Transverse colon (tissue), 4 donors: ENCODE measurements at regions not wholly inside any gene's neighbourhood (a gene's known extent, or its start where the extent isn't known, plus 50 kb on each side); places are given as distances from the start of the nearest gene placed in this dataset.

Experiments used
- DNase-seq: peaks from one replicate; pipeline ENCODE4 v3.0.0-alpha.2; 2019
- H3K27ac ChIP-seq, 4 donors: fragments of 200-600 bp; sonication (generic); 2 replicates each; pipeline ENCODE4 v1.5.1; 2016 to 2018; ENCODE audit warnings: inconsistent platforms in 4 of 4
- H3K27me3 ChIP-seq: fragments of 200-600 bp; sonication (generic); 2 replicates; pipeline ENCODE4 v1.5.1; 2017; ENCODE audit warnings: inconsistent platforms
- H3K36me3 ChIP-seq, 4 donors: fragments of 200-600 bp; sonication (generic); 2 replicates each; pipeline ENCODE4 v1.5.1; 2017 to 2019; ENCODE audit warnings: inconsistent platforms in 4 of 4
- H3K4me1 ChIP-seq, 4 donors: fragments of 200-600 bp; sonication (generic); 2 replicates each; pipeline ENCODE4 v1.5.1; 2017 to 2020; ENCODE audit warnings: inconsistent platforms in 4 of 4
- H3K4me3 ChIP-seq, 4 donors: fragments of 200-600 bp; sonication (generic); 1 replicate in 1 of 4; 2 replicates in 3 of 4; pipeline versions ENCODE4 v1.5.1 to v1.6.1; 2017 to 2019; ENCODE audit warnings: inconsistent platforms in 4 of 4
- H3K9me3 ChIP-seq, 2 donors: fragments of 200-600 bp; sonication (generic); 2 replicates each; pipeline ENCODE4 v1.5.1; 2017 to 2019; ENCODE audit warnings: inconsistent platforms in 2 of 2
- EP300 ChIP-seq: sonication (generic); formaldehyde crosslinking; IDR thresholded peaks from one replicate; pipeline ENCODE4 v1.6.1; 2017; ENCODE audit warnings: antibody characterized with exemption, low read depth
- POLR2A ChIP-seq: fragments of 450-650 bp; IDR thresholded peaks from one replicate; pipeline ENCODE4 v1.6.1; 2016; ENCODE audit warnings: antibody characterized with exemption, mild to moderate bottlenecking, moderate library complexity
- POLR2AphosphoS5 ChIP-seq, 3 donors: sonication (generic); formaldehyde crosslinking; IDR thresholded peaks; one replicate each; pipeline ENCODE4 v1.6.1; 2016; ENCODE audit warnings: antibody characterized with exemption in 3 of 3
- WGBS, 2 donors: methylation state at CpG; one replicate each; pipeline ENCODE4 v1.1.5; 2018; ENCODE audit warnings: low coverage in 1 of 2; 5-methylcytosine and 5-hydroxymethylcytosine counted together
- in situ Hi-C, 4 donors: fragments of 200-750 bp; cut with MboI; loops; one replicate each; pipeline versions ENCODE4 v1.15.0 to v1.15.1; 2017; ENCODE audit warnings: low sequenced_read_pairs in 3 of 4, low pct_ligation_motif_present in 1 of 4, low pct_unique_long_range_greater_than_20kb in 1 of 4
- intact Hi-C: fragments of 100-400 bp; cut with DNase I; formaldehyde crosslinking; loops from one replicate; pipeline ENCODE4 v1.15.1; 2023; ENCODE audit warnings: low total_unique reads
- TF ChIP-seq, protein P1 (sequence below), 5 experiments: fragments of 200-600 bp in 3 of 5; fragments of 450-650 bp in 2 of 5; sonication (generic) in 3 of 5; IDR thresholded peaks; 1 replicate in 2 of 5; 2 replicates in 3 of 5; pipeline ENCODE4 v1.5.1; 2016 to 2017; ENCODE audit warnings: antibody characterized with exemption in 5 of 5, inconsistent platforms in 3 of 5, mild to moderate bottlenecking in 2 of 5, moderate library complexity in 1 of 5

DNA sequence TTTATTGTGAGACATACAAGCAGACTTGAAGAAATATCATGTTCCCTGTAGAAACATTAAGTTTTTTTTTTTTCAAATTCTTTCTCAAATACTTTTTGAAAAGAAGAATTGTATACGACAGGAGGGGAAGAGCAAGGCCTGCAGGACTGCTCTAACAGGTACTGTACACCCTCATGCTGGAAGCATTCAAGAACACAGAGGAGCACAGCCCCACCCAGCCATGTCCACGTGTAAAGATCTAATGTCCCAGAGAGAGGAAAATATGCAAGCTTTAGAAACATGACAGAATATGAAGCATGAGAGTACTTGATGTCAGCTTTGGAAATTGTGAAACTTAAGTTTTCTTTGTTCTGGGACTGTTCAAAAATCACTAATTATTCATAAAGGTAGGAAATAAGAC is 191.6 kb downstream of the TTC32 start:
- TF ChIP-seq POLR2A, result no peak
- TF ChIP-seq, protein P1, sequence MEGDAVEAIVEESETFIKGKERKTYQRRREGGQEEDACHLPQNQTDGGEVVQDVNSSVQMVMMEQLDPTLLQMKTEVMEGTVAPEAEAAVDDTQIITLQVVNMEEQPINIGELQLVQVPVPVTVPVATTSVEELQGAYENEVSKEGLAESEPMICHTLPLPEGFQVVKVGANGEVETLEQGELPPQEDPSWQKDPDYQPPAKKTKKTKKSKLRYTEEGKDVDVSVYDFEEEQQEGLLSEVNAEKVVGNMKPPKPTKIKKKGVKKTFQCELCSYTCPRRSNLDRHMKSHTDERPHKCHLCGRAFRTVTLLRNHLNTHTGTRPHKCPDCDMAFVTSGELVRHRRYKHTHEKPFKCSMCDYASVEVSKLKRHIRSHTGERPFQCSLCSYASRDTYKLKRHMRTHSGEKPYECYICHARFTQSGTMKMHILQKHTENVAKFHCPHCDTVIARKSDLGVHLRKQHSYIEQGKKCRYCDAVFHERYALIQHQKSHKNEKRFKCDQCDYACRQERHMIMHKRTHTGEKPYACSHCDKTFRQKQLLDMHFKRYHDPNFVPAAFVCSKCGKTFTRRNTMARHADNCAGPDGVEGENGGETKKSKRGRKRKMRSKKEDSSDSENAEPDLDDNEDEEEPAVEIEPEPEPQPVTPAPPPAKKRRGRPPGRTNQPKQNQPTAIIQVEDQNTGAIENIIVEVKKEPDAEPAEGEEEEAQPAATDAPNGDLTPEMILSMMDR (IDR thresholded peaks at IDR 0.05), result no peak
- TF ChIP-seq POLR2AphosphoS5 (IDR thresholded peaks at IDR 0.05), result no peak
- TF ChIP-seq EP300, result no peak
- no peak for DNase-seq
- H3K27me3 ChIP-seq, result no peaks in the 10 kb centered on the region
- WGBS, 2 donors, result 63 to 72% methylated on average over 2 of the region's 2 CpGs
- H3K4me1 ChIP-seq, result peaks cover 0 to 3% (median 0%) of the 10 kb centered on the region in 4 donors
- in situ Hi-C loops, result no loop called here
- intact Hi-C loops, result no loop called here
- no peaks in the 10 kb centered on the region for H3K36me3 ChIP-seq
- H3K9me3 ChIP-seq, result no peaks in the 10 kb centered on the region
- no peak overlapping the region for H3K4me3 ChIP-seq
- H3K27ac ChIP-seq, result no peak overlapping the region

DNA sequence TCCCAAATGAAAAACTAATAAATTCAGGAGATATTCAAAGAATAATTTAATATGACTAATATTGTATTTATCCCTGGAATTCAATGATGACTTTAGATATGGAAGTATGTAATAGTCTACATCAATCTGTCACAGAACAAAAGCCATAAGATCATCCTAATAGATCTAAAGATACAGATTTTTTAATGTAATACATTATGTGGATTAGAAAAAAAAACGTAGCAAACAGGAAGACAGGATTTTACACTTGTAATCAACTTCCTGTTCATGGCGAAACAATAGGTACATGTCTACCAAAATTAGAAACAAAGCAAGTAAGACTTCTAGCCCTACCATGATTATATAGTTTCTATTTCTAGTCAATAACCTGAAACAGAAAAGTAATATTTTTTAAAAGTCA is 192.2 kb downstream of the TTC32 start:
- Histone ChIP-seq H3K4me1 (peaks cover 0 to 3% (median 0%) of the 10 kb centered on the region in 4 donors), H3K9me3 (no peaks in the 10 kb centered on the region), H3K4me3 (no peak overlapping the region), H3K36me3 (no peaks in the 10 kb centered on the region), H3K27me3 (no peaks in the 10 kb centered on the region), H3K27ac (no peak overlapping the region)
- intact Hi-C loops, result no loop called here
- TF ChIP-seq POLR2A (no peak), EP300 (no peak), POLR2AphosphoS5 (IDR thresholded peaks at IDR 0.05) (no peak)
- TF ChIP-seq, protein P1 (IDR thresholded peaks at IDR 0.05), result no peak
- WGBS, 2 donors, result 51 to 56% methylated on average over 2 of the region's 2 CpGs
- in situ Hi-C loops, result no loop called here
- no peak for DNase-seq

DNA sequence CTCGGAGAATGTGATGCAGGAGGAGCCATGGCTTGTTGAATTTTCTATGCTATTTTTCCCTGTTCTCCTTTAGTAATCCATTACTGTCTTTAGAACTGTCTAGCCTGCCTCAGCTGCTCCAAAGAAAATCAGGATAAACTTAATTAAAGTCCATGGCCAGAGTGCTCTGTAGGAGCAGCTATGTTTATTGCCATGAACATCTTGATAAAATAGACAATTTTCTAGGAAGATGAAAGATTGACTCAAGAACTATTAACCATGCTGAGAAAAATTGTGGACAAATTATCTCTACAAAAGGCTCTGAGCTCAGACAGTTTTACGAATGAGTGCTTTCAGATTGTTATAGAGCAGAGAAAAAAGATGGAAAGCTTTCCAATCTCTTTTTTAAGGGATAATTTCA is 193.0 kb downstream of the TTC32 start:
- WGBS, 2 donors, result 79 to 93% methylated on average over 2 of the region's 2 CpGs
- DNase-seq, result no peak
- H3K27me3 ChIP-seq, result no peaks in the 10 kb centered on the region
- H3K4me1 ChIP-seq, result peaks cover 0 to 3% (median 0%) of the 10 kb centered on the region in 4 donors
- TF ChIP-seq EP300 (no peak), POLR2A (no peak), POLR2AphosphoS5 (IDR thresholded peaks at IDR 0.05) (no peak)
- TF ChIP-seq, protein P1 (IDR thresholded peaks at IDR 0.05), result no peak
- no peak overlapping the region for H3K4me3 ChIP-seq
- in situ Hi-C loops, result no loop called here
- H3K9me3 ChIP-seq, result no peaks in the 10 kb centered on the region
- H3K36me3 ChIP-seq, result no peaks in the 10 kb centered on the region
- no peak overlapping the region for H3K27ac ChIP-seq
- intact Hi-C loops, result no loop called here

DNA sequence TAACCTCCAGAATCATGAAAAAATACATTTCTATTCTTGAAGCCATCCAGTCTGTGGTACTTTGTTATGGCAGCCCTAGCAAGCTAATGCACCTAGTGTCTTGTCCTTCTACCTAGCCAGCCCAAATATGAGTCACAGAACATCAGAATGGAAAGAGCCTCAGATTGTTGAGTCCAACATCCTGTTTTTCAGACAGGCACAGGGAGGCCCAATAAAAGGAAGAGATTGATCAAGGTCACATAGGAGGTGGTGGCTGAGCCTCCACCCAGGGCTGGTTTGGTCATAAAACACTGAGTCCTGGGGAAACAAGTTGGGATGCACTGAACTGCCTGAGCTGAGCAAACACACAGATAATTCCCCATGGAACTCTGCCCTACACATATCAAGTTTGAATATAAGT is 195.5 kb downstream of the TTC32 start:
- no peak overlapping the region for H3K4me3 ChIP-seq
- in situ Hi-C loops, result no loop called here
- no peaks in the 10 kb centered on the region for H3K27me3 ChIP-seq
- intact Hi-C loops, result no loop called here
- TF ChIP-seq, protein P1 (IDR thresholded peaks at IDR 0.05), result no peak
- TF ChIP-seq EP300 (no peak), POLR2A (no peak), POLR2AphosphoS5 (IDR thresholded peaks at IDR 0.05) (no peak)
- no peak overlapping the region for H3K27ac ChIP-seq
- H3K4me1 ChIP-seq, result peaks cover 0 to 1% (median 0%) of the 10 kb centered on the region in 4 donors
- no peaks in the 10 kb centered on the region for H3K36me3 ChIP-seq
- DNase-seq, result no peak
- no peaks in the 10 kb centered on the region for H3K9me3 ChIP-seq
